VCaP (cell line): ENCODE measurements at regions not wholly inside any gene's neighbourhood (a gene's known extent, or its start where the extent isn't known, plus 50 kb on each side); places are given as distances from the start of the nearest gene placed in this dataset.

Experiments
- H3K27ac ChIP-seq: fragments of 450-650 bp; 2 replicates; pipeline ENCODE4 v1.5.1; 2017
- CTCF ChIP-seq: fragments of 450-650 bp; conservative IDR thresholded peaks from 2 replicates; pipeline ENCODE4 v1.5.1; 2017; ENCODE audit warnings: mild to moderate bottlenecking, moderate library complexity

GRCh38 chr16:64147941-64148340, 973.9 kb downstream of the CDH11 start:
- TF ChIP-seq CTCF: no peak
- H3K27ac ChIP-seq: no peak overlapping the region

GRCh38 chr16:64144617-64145016, 977.2 kb downstream of the CDH11 start:
- no peak overlapping the region for H3K27ac ChIP-seq
- TF ChIP-seq CTCF: no peak

- TF ChIP-seq CTCF: no peak
- no peak overlapping the region for H3K27ac ChIP-seq
Observed at GRCh38 chr16:64138621-64139020, 983.2 kb downstream of the CDH11 start.

GRCh38 chr16:64138006-64138405, 983.9 kb downstream of the CDH11 start:
- no peak overlapping the region for H3K27ac ChIP-seq
- no peak for TF ChIP-seq CTCF

GRCh38 chr16:64136743-64137142, 985.1 kb downstream of the CDH11 start:
- TF ChIP-seq CTCF: no peak
- H3K27ac ChIP-seq: no peak overlapping the region

GRCh38 chr16:64136314-64136713, 985.5 kb downstream of the CDH11 start:
- no peak overlapping the region for H3K27ac ChIP-seq
- TF ChIP-seq CTCF: no peak

GRCh38 chr16:64133366-64133765, 988.5 kb downstream of the CDH11 start:
- no peak for TF ChIP-seq CTCF

GRCh38 chr16:64132759-64133361, 989.0 kb downstream of the CDH11 start:
- no peak for TF ChIP-seq CTCF
- no peak overlapping the region for H3K27ac ChIP-seq

More at GRCh38 chr16:64133366-64133765, 988.5 kb downstream of the CDH11 start:
- no peak overlapping the region for H3K27ac ChIP-seq
